Lung (tissue), 11 donors: ENCODE measurements at regions not wholly inside any gene's neighbourhood (a gene's known extent, or its start where the extent isn't known, plus 50 kb on each side); places are given as distances from the start of the nearest gene placed in this dataset.

Experiments used
- ATAC-seq: fragments of 200-7000 bp; cut with Tn5 transposase; one replicate; pipeline ENCODE4 v1.9.1; 2020; ENCODE audit warnings: moderate number of reproducible peaks; ENCODE audit not compliant: insufficient read depth, low FRiP score
- DNase-seq, 3 donors: peaks; one replicate each; pipeline ENCODE4 v3.0.0-alpha.2; 2013 to 2017
- H3K27ac ChIP-seq, 2 donors: one replicate each; pipeline ENCODE4 v1.5.1; 2013; ENCODE audit warnings: mild to moderate bottlenecking in 2 of 2, moderate library complexity in 2 of 2, control low read depth in 1 of 2, inconsistent platforms in 1 of 2, low read depth in 1 of 2, low read length in 1 of 2
- H3K27me3 ChIP-seq, 3 donors: one replicate each; pipeline ENCODE4 v1.5.1; 2013; ENCODE audit warnings: low read length in 2 of 3; ENCODE audit not compliant: control insufficient read depth in 3 of 3, insufficient read depth in 3 of 3
- H3K36me3 ChIP-seq, 4 donors: one replicate each; pipeline ENCODE4 v1.5.1; 2013; ENCODE audit warnings: low read length in 4 of 4, mild to moderate bottlenecking in 1 of 4, moderate library complexity in 1 of 4; ENCODE audit not compliant: control insufficient read depth in 4 of 4, insufficient read depth in 4 of 4
- H3K4me1 ChIP-seq, 5 donors: one replicate each; pipeline ENCODE4 v1.5.1; 2013; ENCODE audit warnings: low read length in 5 of 5, mild to moderate bottlenecking in 2 of 5, moderate library complexity in 1 of 5; ENCODE audit not compliant: control insufficient read depth in 5 of 5, insufficient read depth in 5 of 5
- H3K4me3 ChIP-seq: one replicate; pipeline ENCODE4 v1.5.1; 2013; ENCODE audit warnings: mild to moderate bottlenecking, control low read depth, moderate library complexity
- H3K9ac ChIP-seq, 2 donors: one replicate each; pipeline ENCODE4 v1.5.1; 2013; ENCODE audit warnings: low read length in 2 of 2, control low read depth in 1 of 2; ENCODE audit not compliant: insufficient read depth in 1 of 2
- H3K9me3 ChIP-seq, 4 donors: one replicate each; pipeline ENCODE4 v1.5.1; 2013; ENCODE audit warnings: low read length in 3 of 4, mild to moderate bottlenecking in 1 of 4, moderate library complexity in 1 of 4; ENCODE audit not compliant: control insufficient read depth in 4 of 4, insufficient read depth in 3 of 4
- WGBS, 2 donors: extraction: QIAGEN DNeasy Blood & Tissue Kit; methylation state at CpG; one replicate each; pipeline ENCODE4 v1.1.7; 2013; 5-methylcytosine and 5-hydroxymethylcytosine counted together
- TF ChIP-seq, protein P1 (sequence below): IDR thresholded peaks from 2 replicates; pipeline ENCODE4 v1.5.1; 2012; ENCODE audit warnings: mild to moderate bottlenecking; ENCODE audit errors: control extremely low read depth, extremely low read depth
- donor health status: control.
- donor health status: control.
- donor health status: Bipolar disorder and iron deficiency.
- donor health status: healthy.
- donor health status: DM: yes; HTN: yes; CAD: no.

DNA sequence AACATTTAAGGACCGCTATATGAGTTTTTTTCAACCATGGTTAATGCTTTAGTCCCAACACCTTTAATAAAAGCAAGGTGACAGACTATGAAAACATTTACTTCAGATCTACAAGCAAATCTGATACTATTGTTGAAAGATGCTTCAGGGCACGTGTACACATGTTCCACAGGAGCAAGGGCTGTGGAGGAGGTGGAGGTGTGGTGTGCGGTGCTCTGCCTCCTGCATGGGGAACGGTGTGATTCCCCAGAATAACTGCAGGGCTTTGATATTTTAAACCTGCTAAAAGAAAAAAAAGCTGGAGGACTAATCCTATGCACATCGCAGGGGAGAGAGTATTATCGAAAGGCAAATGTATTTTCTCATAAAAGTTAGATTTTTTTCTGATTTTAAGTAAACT, 188.1 kb upstream of the CEP162 start:
- ATAC-seq (no peak), DNase-seq (no peak)
- Histone ChIP-seq H3K4me3 (no peak overlapping the region), H3K27me3 (no peaks in the 10 kb centered on the region), H3K4me1 (no peaks in the 10 kb centered on the region), H3K27ac (no peak overlapping the region), H3K9ac (no peak overlapping the region), H3K9me3 (no peaks in the 10 kb centered on the region), H3K36me3 (no peaks in the 10 kb centered on the region)
- TF ChIP-seq, protein P1, sequence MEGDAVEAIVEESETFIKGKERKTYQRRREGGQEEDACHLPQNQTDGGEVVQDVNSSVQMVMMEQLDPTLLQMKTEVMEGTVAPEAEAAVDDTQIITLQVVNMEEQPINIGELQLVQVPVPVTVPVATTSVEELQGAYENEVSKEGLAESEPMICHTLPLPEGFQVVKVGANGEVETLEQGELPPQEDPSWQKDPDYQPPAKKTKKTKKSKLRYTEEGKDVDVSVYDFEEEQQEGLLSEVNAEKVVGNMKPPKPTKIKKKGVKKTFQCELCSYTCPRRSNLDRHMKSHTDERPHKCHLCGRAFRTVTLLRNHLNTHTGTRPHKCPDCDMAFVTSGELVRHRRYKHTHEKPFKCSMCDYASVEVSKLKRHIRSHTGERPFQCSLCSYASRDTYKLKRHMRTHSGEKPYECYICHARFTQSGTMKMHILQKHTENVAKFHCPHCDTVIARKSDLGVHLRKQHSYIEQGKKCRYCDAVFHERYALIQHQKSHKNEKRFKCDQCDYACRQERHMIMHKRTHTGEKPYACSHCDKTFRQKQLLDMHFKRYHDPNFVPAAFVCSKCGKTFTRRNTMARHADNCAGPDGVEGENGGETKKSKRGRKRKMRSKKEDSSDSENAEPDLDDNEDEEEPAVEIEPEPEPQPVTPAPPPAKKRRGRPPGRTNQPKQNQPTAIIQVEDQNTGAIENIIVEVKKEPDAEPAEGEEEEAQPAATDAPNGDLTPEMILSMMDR = no peak
- WGBS, 2 donors = 62 to 77% methylated on average over 6 of the region's 6 CpGs

DNA sequence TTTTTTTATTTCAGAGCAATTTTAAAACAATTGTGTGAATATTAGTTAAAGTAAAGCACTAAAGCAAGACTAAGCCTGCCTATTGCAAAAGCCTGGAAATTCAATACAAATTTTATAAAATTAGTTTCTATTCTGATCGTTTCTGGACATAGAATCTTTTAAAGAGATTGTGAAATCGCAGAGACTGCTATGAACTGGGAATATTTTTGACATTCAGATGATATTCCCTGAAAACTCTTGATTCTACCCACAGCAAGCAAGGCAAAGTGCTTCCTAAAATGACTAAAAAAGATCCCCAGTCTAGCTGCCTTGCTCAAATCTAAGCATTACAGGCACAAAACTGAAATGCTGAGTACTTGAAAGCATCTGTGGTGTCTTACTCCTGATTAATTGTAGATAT, 187.6 kb upstream of the CEP162 start:
- H3K27me3 ChIP-seq = no peaks in the 10 kb centered on the region
- H3K4me3 ChIP-seq = no peak overlapping the region
- ATAC-seq (no peak), DNase-seq (no peak)
- H3K9ac ChIP-seq = no peak overlapping the region
- WGBS, 2 donors = 66 to 85% methylated on average over 2 of the region's 2 CpGs
- H3K27ac ChIP-seq = no peak overlapping the region
- no peaks in the 10 kb centered on the region for H3K4me1 ChIP-seq
- no peaks in the 10 kb centered on the region for H3K36me3 ChIP-seq
- H3K9me3 ChIP-seq = no peaks in the 10 kb centered on the region
- TF ChIP-seq, protein P1 = no peak

DNA sequence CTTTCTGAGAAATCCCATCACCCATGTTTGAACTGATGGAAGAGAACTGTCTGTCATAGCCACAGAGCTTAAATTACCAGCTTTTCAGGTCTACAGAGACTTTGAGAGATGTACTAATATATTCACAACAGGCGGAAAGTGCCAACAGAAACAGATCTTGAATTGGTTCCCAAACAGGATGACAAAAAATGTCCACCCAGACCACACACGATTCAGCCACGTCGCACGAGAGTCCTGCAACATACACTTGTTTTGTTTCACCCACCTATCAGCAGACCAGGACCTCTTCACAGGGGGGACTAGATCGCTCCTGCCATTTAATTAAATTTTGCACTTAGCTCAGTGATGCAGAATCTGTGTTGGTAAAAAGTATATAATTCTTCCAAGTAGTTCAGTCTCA, 187.1 kb upstream of the CEP162 start:
- TF ChIP-seq, protein P1 = no peak
- Histone ChIP-seq H3K27me3 (no peaks in the 10 kb centered on the region), H3K9ac (no peak overlapping the region), H3K4me1 (no peaks in the 10 kb centered on the region), H3K9me3 (no peaks in the 10 kb centered on the region), H3K27ac (no peak overlapping the region), H3K4me3 (no peak overlapping the region), H3K36me3 (no peaks in the 10 kb centered on the region)
- DNase-seq (no peak), ATAC-seq (no peak)
- WGBS, 2 donors = 74 to 79% methylated on average over 6 of the region's 6 CpGs

DNA sequence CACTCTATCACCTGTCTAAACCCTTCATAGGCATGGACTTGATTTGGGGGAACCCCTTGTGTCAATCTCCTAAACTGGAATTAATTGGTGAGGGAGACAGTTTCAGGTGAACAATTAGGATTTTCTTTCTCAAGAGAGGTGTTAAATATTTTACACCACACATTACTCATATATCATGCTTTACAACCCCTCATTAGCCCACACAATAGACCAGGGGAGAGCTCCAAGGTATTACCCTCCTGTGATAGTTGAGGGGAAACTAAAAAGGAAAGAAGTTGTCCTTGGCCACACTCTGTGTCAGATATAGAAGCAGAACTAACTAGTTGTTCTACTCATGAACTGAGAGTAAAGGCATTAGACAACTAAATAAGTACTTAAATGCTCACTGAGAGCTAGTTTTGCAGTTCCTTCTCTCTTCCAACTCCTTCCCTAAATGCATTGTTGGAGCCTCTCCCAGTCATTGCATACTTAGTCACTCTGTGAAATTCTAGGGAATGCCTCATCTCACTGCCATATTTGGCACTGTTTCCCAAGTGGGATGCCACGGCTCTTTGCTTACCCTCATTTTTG, 183.7 kb upstream of the CEP162 start:
- ATAC-seq = no peak
- TF ChIP-seq, protein P1 = no peak
- WGBS, 2 donors = 50 to 85% methylated on average over 1 of the region's 1 CpG

More for the DNA sequence above, 183.7 kb upstream of the CEP162 start:
- H3K9ac ChIP-seq = no peak overlapping the region
- no peaks in the 10 kb centered on the region for H3K36me3 ChIP-seq
- H3K9me3 ChIP-seq = no peaks in the 10 kb centered on the region
- H3K4me1 ChIP-seq = no peaks in the 10 kb centered on the region
- H3K4me3 ChIP-seq = no peak overlapping the region
- DNase-seq = peak in 1 of 3 donors; percentile 10
- no peaks in the 10 kb centered on the region for H3K27me3 ChIP-seq
- no peak overlapping the region for H3K27ac ChIP-seq
